ENCODE measurements at regions not wholly inside any gene's neighbourhood (a gene's known extent, or its start where the extent isn't known, plus 50 kb on each side); places are given as distances from the start of the nearest gene placed in this dataset.

DNA sequence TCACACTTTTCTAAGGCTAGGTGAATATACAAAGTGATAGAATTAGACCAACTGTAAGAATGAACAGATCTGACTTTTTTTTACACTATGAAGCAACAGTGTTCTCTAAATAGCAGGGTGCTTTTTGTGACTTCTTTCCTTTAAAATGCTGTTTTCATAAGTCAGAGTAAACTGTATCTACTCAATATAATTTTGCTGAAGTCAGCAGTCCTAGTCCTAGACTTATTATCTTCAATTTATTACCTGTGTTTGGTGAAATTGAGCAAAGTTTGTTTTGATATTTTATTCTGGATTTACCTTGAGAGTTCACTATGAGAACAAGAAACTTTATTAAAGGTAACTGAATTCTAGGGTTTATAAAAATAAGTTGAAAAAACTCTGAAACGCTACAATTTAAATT is 651.3 kb upstream of the MIS18BP1 start:
- H3K79me2 ChIP-seq (ENCODE audit: low read length): no peaks in the 10 kb centered on the region
- H3K4me3 ChIP-seq (ENCODE audit: low read length): no peak overlapping the region
- no peaks in the 10 kb centered on the region for H4K20me1 ChIP-seq (ENCODE audit: low read length)
- no peaks in the 10 kb centered on the region for H3K36me3 ChIP-seq (ENCODE audit: low read depth, low read length)
- no peaks in the 10 kb centered on the region for H3F3A ChIP-seq (ENCODE audit: low read length, unreplicated experiment)
- no peak overlapping the region for H3K27ac ChIP-seq (ENCODE audit: low read length)
- ATAC-seq: no peak
- no peaks in the 10 kb centered on the region for H3K9me2 ChIP-seq (replicated peaks; ENCODE audit: low read length)
- ChIA-PET POLR2A (ENCODE audit: unreplicated experiment) (no interaction called here), CTCF (no interaction called here)
- DNase-seq: no peak
- H3K9me3 ChIP-seq (ENCODE audit: low read length): no peaks in the 10 kb centered on the region
- H3K27me3 ChIP-seq (ENCODE audit: low read length): no peaks in the 10 kb centered on the region
- no peak overlapping the region for H2AFZ ChIP-seq (ENCODE audit: low read length)
- TF ChIP-seq, protein P1, sequence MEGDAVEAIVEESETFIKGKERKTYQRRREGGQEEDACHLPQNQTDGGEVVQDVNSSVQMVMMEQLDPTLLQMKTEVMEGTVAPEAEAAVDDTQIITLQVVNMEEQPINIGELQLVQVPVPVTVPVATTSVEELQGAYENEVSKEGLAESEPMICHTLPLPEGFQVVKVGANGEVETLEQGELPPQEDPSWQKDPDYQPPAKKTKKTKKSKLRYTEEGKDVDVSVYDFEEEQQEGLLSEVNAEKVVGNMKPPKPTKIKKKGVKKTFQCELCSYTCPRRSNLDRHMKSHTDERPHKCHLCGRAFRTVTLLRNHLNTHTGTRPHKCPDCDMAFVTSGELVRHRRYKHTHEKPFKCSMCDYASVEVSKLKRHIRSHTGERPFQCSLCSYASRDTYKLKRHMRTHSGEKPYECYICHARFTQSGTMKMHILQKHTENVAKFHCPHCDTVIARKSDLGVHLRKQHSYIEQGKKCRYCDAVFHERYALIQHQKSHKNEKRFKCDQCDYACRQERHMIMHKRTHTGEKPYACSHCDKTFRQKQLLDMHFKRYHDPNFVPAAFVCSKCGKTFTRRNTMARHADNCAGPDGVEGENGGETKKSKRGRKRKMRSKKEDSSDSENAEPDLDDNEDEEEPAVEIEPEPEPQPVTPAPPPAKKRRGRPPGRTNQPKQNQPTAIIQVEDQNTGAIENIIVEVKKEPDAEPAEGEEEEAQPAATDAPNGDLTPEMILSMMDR (conservative IDR thresholded peaks at IDR 0.05; ENCODE audit: low read depth, low read length): no peak
- TF ChIP-seq EZH2 (IDR thresholded peaks at IDR 0.05; ENCODE audit: low read length, unreplicated experiment) (no peak), EZH2phosphoT487 (IDR thresholded peaks at IDR 0.05; ENCODE audit: borderline replicate concordance, low read length) (no peak)
- no peak overlapping the region for H3K9ac ChIP-seq (ENCODE audit: low read length)
- H3K4me2 ChIP-seq (ENCODE audit: low read length): no peak overlapping the region
- no TSS peak for BruUV-seq (replicated peaks)
- intact Hi-C loops (cut with micrococcal nuclease): no loop called here
- H3K4me1 ChIP-seq (ENCODE audit: insufficient read depth, low read length): peaks cover 23% of the 10 kb centered on the region

DNA sequence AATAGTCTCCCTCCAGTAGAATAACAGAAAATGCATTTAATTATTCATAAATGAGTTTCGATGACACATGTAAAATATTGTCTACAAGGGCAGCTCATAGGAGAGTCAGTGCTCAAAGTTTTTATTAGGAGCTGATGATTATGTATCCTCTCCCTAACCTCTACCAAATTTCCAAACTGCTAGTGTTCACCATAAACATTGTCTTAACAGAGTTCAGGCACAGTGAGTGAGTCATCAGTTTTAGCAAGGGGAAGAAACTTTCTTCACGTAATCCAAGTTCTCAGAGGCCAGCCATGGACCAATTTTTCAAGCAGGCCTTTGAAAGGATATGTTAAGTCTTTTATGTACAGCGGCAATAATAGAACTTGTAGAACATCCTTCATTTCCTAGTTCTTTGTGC is 649.2 kb upstream of the MIS18BP1 start:
- Histone ChIP-seq H3K9me2 (replicated peaks; ENCODE audit: low read length) (no peaks in the 10 kb centered on the region), H2AFZ (ENCODE audit: low read length) (no peak overlapping the region), H3K4me2 (ENCODE audit: low read length) (no peak overlapping the region), H3K4me1 (ENCODE audit: insufficient read depth, low read length) (peaks cover 23% of the 10 kb centered on the region), H3K27me3 (ENCODE audit: low read length) (no peaks in the 10 kb centered on the region), H3K9ac (ENCODE audit: low read length) (no peak overlapping the region), H3K79me2 (ENCODE audit: low read length) (no peaks in the 10 kb centered on the region), H3K4me3 (ENCODE audit: low read length) (no peak overlapping the region), H3F3A (ENCODE audit: low read length, unreplicated experiment) (no peaks in the 10 kb centered on the region), H4K20me1 (ENCODE audit: low read length) (no peaks in the 10 kb centered on the region), H3K27ac (ENCODE audit: low read length) (no peak overlapping the region), H3K9me3 (ENCODE audit: low read length) (no peaks in the 10 kb centered on the region), H3K36me3 (ENCODE audit: low read depth, low read length) (no peaks in the 10 kb centered on the region)
- ChIA-PET POLR2A (ENCODE audit: unreplicated experiment) (interaction anchor here (0.5 kb wide), 1 partner anchor 338 kb away, joined by 3 read pairs; no protein-coding TSS in a partner anchor), CTCF (no interaction called here)
- peak; percentile 48 for DNase-seq
- intact Hi-C loops (cut with micrococcal nuclease): no loop called here
- BruUV-seq (replicated peaks): no TSS peak
- TF ChIP-seq, protein P1 (conservative IDR thresholded peaks at IDR 0.05; ENCODE audit: low read depth, low read length): no peak
- TF ChIP-seq EZH2 (IDR thresholded peaks at IDR 0.05; ENCODE audit: low read length, unreplicated experiment) (no peak), EZH2phosphoT487 (IDR thresholded peaks at IDR 0.05; ENCODE audit: borderline replicate concordance, low read length) (no peak)
- ATAC-seq: peak; percentile 31

DNA sequence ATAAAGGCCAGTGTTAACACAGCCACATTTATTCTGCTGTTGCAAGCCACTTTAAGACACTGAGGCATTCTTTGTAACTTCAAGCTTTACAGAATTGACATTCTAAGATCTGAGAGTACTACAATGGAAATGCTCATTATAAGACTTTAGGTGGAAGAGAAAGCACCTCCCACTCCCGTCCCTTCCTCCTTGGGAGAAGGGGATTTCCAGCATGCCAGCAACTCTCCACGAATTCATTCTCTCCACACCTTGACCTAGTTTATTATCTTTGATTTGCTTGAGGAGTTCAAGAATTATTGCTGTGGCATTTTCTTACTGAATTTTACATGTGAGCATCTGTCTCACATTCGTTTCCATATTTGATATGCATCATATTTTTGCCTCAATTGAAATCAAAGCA is 644.4 kb upstream of the MIS18BP1 start:
- no peak overlapping the region for H3K9ac ChIP-seq (ENCODE audit: low read length)
- no peaks in the 10 kb centered on the region for H3K79me2 ChIP-seq (ENCODE audit: low read length)
- no peaks in the 10 kb centered on the region for H4K20me1 ChIP-seq (ENCODE audit: low read length)
- no peak overlapping the region for H3K27ac ChIP-seq (ENCODE audit: low read length)
- no peak overlapping the region for H3K4me2 ChIP-seq (ENCODE audit: low read length)
- H3K4me1 ChIP-seq (ENCODE audit: insufficient read depth, low read length): 0 out of 2 replicates have a peak, but pooled peaks cover 6% of the 10 kb centered on the region
- H3K36me3 ChIP-seq (ENCODE audit: low read depth, low read length): no peaks in the 10 kb centered on the region
- ATAC-seq: no peak
- no peaks in the 10 kb centered on the region for H3K9me2 ChIP-seq (replicated peaks; ENCODE audit: low read length)
- H2AFZ ChIP-seq (ENCODE audit: low read length): no peak overlapping the region
- no peak overlapping the region for H3K4me3 ChIP-seq (ENCODE audit: low read length)
- ChIA-PET CTCF (no interaction called here), POLR2A (ENCODE audit: unreplicated experiment) (no interaction called here)
- DNase-seq: no peak
- no peaks in the 10 kb centered on the region for H3K27me3 ChIP-seq (ENCODE audit: low read length)
- no peaks in the 10 kb centered on the region for H3F3A ChIP-seq (ENCODE audit: low read length, unreplicated experiment)
- TF ChIP-seq, protein P1 (conservative IDR thresholded peaks at IDR 0.05; ENCODE audit: low read depth, low read length): no peak
- TF ChIP-seq EZH2phosphoT487 (IDR thresholded peaks at IDR 0.05; ENCODE audit: borderline replicate concordance, low read length) (no peak), EZH2 (IDR thresholded peaks at IDR 0.05; ENCODE audit: low read length, unreplicated experiment) (no peak)
- intact Hi-C loops (cut with micrococcal nuclease): no loop called here
- no peaks in the 10 kb centered on the region for H3K9me3 ChIP-seq (ENCODE audit: low read length)
- BruUV-seq (replicated peaks): no TSS peak
